Epithelial cell of prostate (primary cell): ENCODE measurements at regions not wholly inside any gene's neighbourhood (a gene's known extent, or its start where the extent isn't known, plus 50 kb on each side); places are given as distances from the start of the nearest gene placed in this dataset.

Experiments used
- DNase-seq: peaks from one replicate; pipeline ENCODE4 v3.0.0-alpha.2; 2011; ENCODE audit warnings: low read depth, low spot score
- H3K27ac ChIP-seq: fragments of 450-650 bp; 2 replicates; pipeline ENCODE4 v1.5.1; 2017; ENCODE audit warnings: mild to moderate bottlenecking

- DNase-seq: no peak
- H3K27ac ChIP-seq: no peak overlapping the region
Measured at GRCh38 chr6:40313582-40313981, 273.6 kb downstream of the LRFN2 start.

GRCh38 chr6:40312213-40313015 lies 274.8 kb downstream of the LRFN2 start:
- H3K27ac ChIP-seq: no peak overlapping the region
- DNase-seq: peak; percentile 14

DNA sequence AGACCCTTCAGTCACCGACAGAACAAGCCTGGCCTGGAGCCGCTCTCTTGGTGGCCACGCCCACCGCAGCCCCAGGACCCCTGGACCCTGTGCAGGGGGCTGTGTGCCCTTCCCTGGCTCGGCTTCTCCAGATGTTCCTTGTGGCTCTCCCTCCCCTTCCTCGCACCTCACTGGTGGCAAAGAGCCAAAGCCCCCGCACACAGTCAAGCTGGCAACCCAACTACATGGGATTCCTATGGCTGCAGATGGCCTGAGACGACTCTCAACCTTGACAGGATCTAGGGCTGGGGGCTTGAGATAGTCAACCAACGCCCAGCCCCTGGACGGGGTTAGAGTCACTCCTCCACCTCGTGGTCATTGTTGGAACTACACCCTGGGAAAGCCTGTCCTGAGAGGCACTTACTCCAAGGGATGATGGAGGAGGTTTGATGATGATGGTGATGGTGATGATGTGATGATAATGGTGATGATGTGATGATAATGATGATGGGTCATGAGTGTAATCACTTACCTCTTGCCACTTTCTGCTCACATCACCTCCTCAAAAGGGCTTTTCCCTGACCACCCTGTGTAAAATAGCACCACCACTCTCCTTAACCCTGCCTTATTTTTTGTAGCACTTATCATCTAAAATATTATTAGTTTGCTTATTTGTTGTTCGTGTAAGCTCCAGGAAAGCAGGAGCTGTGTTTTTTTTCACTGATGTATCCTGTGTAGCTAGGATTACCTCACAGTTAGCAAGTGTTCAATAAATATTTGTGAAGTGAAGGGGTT lies 278.4 kb downstream of the LRFN2 start:
- DNase-seq: no peak
- H3K27ac ChIP-seq: no peak overlapping the region

- no peak overlapping the region for H3K27ac ChIP-seq
- DNase-seq: peak; percentile 24
Measured at GRCh38 chr6:40307712-40308111, 279.5 kb downstream of the LRFN2 start.

GRCh38 chr6:40302856-40303454 lies 284.2 kb downstream of the LRFN2 start:
- no peak overlapping the region for H3K27ac ChIP-seq
- no peak for DNase-seq

- no peak for DNase-seq
- no peak overlapping the region for H3K27ac ChIP-seq
Measured at GRCh38 chr6:40299681-40300080, 287.5 kb downstream of the LRFN2 start.

GRCh38 chr6:40298207-40298606 lies 289.0 kb downstream of the LRFN2 start:
- DNase-seq: no peak
- no peak overlapping the region for H3K27ac ChIP-seq

- H3K27ac ChIP-seq: no peak overlapping the region
- no peak for DNase-seq
Measured at GRCh38 chr6:40295251-40295950, 291.8 kb downstream of the LRFN2 start.

DNA sequence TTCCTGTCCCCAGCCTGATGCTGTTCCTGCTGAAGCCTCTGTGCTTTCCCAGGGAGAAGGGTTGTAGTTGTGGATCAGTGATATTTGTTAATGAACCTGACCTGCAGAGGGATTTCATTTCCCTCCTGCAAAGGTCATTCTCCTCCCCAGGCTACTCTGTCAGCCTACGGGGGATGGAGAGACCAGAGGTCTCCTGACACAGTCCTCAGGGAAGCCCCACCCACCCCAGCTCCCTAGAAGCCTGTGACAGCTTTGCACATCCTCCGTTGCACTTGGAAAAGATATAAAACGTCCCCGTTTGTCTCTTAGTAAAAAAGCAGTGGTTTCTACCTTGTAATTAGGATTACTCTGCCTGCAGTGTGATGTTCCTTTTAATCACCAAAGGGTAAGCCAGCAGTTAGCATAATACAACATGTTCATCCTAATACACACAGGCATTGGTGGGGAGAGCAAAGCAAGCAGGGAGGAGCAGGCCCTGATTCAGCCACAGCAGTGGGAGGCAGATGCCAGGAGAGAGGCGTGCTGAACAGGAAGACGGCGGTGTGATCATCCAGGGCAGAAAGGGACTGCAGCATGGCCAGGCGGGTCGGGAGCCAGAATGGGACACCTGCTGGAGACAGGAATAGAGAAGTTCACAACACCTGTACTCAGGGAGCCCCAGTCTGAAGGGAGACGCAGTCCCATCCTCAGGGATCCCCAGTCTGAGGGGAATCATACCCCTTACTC lies 293.5 kb downstream of the LRFN2 start:
- no peak for DNase-seq
- no peak overlapping the region for H3K27ac ChIP-seq

- no peak overlapping the region for H3K27ac ChIP-seq
- DNase-seq: no peak
Measured at GRCh38 chr6:40293060-40293459, 294.1 kb downstream of the LRFN2 start.

GRCh38 chr6:40290816-40291215 lies 296.3 kb downstream of the LRFN2 start:
- no peak overlapping the region for H3K27ac ChIP-seq
- DNase-seq: no peak

DNA sequence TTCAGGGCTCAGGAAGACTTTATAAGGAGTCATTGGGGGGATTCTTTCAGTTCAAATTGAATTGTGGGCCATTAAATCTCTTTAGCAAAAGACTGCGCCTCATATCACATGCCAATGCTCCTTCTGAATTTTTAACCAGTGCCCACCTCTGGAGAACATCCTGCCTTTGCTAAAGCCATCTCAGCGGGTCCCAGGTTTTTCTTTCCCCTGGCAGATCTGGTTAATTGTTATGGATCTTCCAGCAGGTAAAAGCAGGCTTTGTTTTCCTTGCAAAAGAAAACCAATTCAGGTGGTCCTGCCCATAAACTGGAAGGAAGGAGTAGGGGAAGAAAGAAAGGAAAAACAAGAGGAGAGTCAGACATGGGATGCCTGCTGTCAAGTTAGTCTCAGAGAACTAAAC lies 298.2 kb downstream of the LRFN2 start:
- H3K27ac ChIP-seq: no peak overlapping the region
- DNase-seq: no peak

- H3K27ac ChIP-seq: no peak overlapping the region
- no peak for DNase-seq
Measured at GRCh38 chr6:40287296-40287850, 299.8 kb downstream of the LRFN2 start.

DNA sequence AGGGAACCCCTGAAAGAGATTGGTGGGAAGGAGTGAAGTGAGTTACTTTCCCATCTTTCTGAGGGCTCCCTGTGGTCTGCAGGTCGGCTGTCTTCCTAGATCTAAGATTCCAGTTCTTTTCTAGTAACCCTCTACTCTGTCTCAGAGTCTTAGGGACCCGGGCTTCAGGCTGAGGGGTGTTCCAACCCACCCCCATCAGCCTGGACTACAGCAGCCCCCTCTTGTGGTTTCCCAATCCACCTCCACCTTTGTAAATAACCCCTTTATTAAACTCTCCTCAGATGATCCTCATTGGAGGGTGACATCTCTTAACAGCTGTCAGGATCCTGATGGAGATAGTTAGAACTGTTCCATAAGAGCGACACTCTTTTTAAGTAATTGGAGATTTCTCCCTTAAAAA lies 300.4 kb downstream of the LRFN2 start:
- no peak overlapping the region for H3K27ac ChIP-seq
- no peak for DNase-seq

DNA sequence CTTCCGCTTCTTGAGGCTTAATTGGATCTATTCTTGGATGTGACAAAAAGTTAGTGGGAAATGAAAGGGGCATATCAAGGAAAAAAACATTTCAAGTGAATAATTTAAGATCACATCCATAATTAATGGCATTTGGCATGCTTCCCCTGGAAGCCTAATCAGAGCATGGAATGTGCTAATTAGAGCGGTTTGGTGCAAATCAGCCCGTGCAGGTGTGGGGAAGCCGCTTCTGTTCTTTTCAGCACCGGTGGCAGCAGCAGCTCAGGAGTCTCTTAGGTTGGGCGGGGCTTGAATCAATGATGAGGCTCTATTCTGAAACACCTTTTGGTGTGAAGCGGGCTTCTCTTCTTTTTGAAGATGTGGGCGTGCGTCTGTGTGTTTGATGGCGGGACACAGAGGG lies 301.2 kb downstream of the LRFN2 start:
- DNase-seq: no peak

GRCh38 chr6:40285535-40285934 lies 301.6 kb downstream of the LRFN2 start:
- H3K27ac ChIP-seq: no peak overlapping the region
- no peak for DNase-seq

More for the DNA sequence above, 301.2 kb downstream of the LRFN2 start:
- no peak overlapping the region for H3K27ac ChIP-seq

DNA sequence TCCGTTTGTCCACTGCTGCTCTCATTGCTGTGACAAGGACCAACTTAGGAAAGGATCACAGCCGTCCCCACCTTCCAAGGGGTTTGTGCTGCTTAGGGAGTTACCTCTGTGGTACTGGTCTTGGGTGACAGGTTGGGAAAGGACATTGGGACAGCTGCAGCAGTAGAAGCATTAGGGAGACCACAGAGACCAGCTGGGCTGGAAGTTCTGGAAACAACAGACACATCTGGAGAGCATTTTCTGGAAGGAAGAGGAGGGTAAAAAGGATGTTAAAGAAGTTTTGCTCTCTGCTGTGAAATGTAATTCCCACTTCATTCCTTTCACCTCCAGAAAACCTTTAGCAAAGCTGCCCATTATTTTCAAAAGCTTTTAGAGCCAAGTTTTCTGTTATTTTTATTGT lies 304.2 kb downstream of the LRFN2 start:
- no peak overlapping the region for H3K27ac ChIP-seq
- no peak for DNase-seq

DNA sequence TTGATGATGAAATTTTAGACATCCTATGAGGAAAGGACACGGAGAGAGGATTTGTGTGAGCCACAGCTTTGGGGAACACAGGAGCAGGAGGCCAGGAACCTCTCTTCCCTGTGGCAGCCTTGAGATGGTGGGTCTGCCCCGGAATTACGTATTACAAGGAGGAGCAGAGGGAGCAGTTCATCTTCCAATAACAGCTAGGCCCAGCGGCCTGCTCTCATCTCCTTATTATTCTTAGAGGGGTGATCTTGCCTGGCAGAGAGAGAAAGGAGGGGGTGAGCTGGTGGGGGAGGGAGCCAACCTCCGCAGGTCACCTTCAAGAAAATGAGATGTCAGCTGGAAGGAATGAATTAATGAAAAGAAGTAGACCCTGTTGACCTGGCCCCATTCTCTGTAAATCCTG lies 305.8 kb downstream of the LRFN2 start:
- no peak for DNase-seq

DNA sequence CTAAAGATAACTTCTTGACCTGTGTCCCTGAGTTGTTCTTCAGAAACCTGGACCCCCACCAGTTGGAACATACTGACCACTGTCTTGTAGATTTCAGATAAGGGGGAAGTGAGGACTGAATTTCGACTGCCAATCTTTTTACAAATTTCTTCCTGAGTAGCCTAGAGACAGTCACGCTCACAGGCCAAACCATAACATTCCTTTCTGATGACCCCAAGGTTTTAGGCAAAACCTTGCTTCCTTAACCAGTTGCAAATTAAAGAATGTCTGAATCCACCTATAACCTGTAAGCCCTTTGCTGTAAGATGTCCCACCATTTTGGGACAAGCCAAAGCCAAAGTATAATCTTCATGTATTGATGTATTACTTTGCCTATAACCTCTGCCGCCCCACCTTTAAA lies 306.9 kb downstream of the LRFN2 start:
- DNase-seq: no peak
- H3K27ac ChIP-seq: no peak overlapping the region

More for the DNA sequence above, 305.8 kb downstream of the LRFN2 start:
- no peak overlapping the region for H3K27ac ChIP-seq

GRCh38 chr6:40276141-40276540 lies 311.0 kb downstream of the LRFN2 start:
- DNase-seq: no peak

More at GRCh38 chr6:40276141-40276540, 311.0 kb downstream of the LRFN2 start:
- H3K27ac ChIP-seq: no peak overlapping the region
